Left lung (tissue), 4 donors: ENCODE measurements at regions not wholly inside any gene's neighbourhood (a gene's known extent, or its start where the extent isn't known, plus 50 kb on each side); places are given as distances from the start of the nearest gene placed in this dataset.
A peak's percentile ranks its signal among the peaks of the same experiment; 100 is the strongest.

Experiments
- ATAC-seq: fragments of 200-7000 bp; cut with Tn5 transposase; one replicate; pipeline ENCODE4 v1.9.1; 2020; ENCODE audit warnings: moderate library complexity
- DNase-seq, 4 donors: peaks; one replicate each; pipeline ENCODE4 v3.0.0-alpha.2; 2013 to 2020
- H3K27ac ChIP-seq, 2 donors: fragments of 200-600 bp; sonication (generic) in 1 of 2; one replicate each; pipeline versions ENCODE4 v1.5.0 to v1.8.0; 2020 to 2021
- H3K27me3 ChIP-seq, 2 donors: fragments of 200-600 bp; sonication (generic) in 1 of 2; one replicate each; pipeline versions ENCODE4 v1.5.0 to v1.8.0; 2020 to 2021
- H3K36me3 ChIP-seq, 2 donors: fragments of 200-600 bp; sonication (generic) in 1 of 2; one replicate each; pipeline versions ENCODE4 v1.5.0 to v1.8.0; 2020 to 2021
- H3K4me1 ChIP-seq, 2 donors: fragments of 200-600 bp; one replicate each; pipeline ENCODE4 v1.8.0; 2021
- H3K4me3 ChIP-seq, 2 donors: fragments of 200-600 bp; sonication (generic) in 1 of 2; one replicate each; pipeline versions ENCODE4 v1.5.0 to v1.8.0; 2020 to 2021; ENCODE audit warnings: mild to moderate bottlenecking in 1 of 2
- H3K9me3 ChIP-seq, 2 donors: fragments of 200-600 bp; sonication (generic) in 1 of 2; one replicate each; pipeline versions ENCODE4 v1.5.0 to v1.8.0; 2020 to 2021
- CTCF ChIP-seq, 2 donors: fragments of 200-600 bp; sonication (generic) in 1 of 2; IDR thresholded peaks; one replicate each; pipeline versions ENCODE4 v1.5.0 to v1.8.0; 2021; ENCODE audit warnings: antibody characterized with exemption in 2 of 2
- intact Hi-C, 2 donors: fragments of 100-400 bp; cut with DNase I; formaldehyde crosslinking; loops; one replicate each; pipeline versions ENCODE4 v1.11.2 to v1.14.2; 2022
- donor health status: DM: no; HTN: yes; CAD: no.
- donor health status: DM: no; HTN: no; CAD: no.

- Histone ChIP-seq H3K27me3 (no peaks in the 10 kb centered on the region), H3K36me3 (no peaks in the 10 kb centered on the region), H3K9me3 (no peaks in the 10 kb centered on the region), H3K4me1 (peaks cover 0 to 5% of the 10 kb centered on the region in 2 donors), H3K4me3 (no peak overlapping the region), H3K27ac (peak overlapping the region in 1 of 2 donors; percentile 45)
- no peak for TF ChIP-seq CTCF (IDR thresholded peaks at IDR 0.05)
- intact Hi-C loops: no loop called here
- ATAC-seq: peak; percentile 36
- DNase-seq: peak in 1 of 4 donors; percentile 47
Observed at GRCh38 chr1:68347415-68347814, 102.3 kb downstream of the RPE65 start.

- DNase-seq (peak in 1 of 4 donors; percentile 16), ATAC-seq (peak; percentile 32)
- Histone ChIP-seq H3K36me3 (no peaks in the 10 kb centered on the region), H3K27ac (no peak overlapping the region), H3K4me1 (peaks cover 0 to 5% of the 10 kb centered on the region in 2 donors), H3K9me3 (no peaks in the 10 kb centered on the region), H3K27me3 (no peaks in the 10 kb centered on the region), H3K4me3 (no peak overlapping the region)
- TF ChIP-seq CTCF (IDR thresholded peaks at IDR 0.05): peak; percentile 29 to 45
- intact Hi-C loops: no loop called here
Observed at GRCh38 chr1:68346188-68346808, 103.5 kb downstream of the RPE65 start.

- Histone ChIP-seq H3K36me3 (no peaks in the 10 kb centered on the region), H3K27ac (no peak overlapping the region), H3K27me3 (no peaks in the 10 kb centered on the region), H3K4me3 (no peak overlapping the region), H3K4me1 (peaks cover 0 to 8% of the 10 kb centered on the region in 2 donors), H3K9me3 (no peaks in the 10 kb centered on the region)
- DNase-seq (no peak), ATAC-seq (peak; percentile 63)
- no peak for TF ChIP-seq CTCF (IDR thresholded peaks at IDR 0.05)
- intact Hi-C loops: loop anchor here in 1 of 2 donors (5.0 kb wide), 1 partner anchor 227 kb away; no protein-coding TSS in a partner anchor
Observed at GRCh38 chr1:68344208-68344607, 105.5 kb downstream of the RPE65 start.

GRCh38 chr1:68340951-68341350 is 108.6 kb upstream of the WLS start:
- H3K4me3 ChIP-seq: no peak overlapping the region
- no peak for DNase-seq
- H3K36me3 ChIP-seq: no peaks in the 10 kb centered on the region
- no peak overlapping the region for H3K27ac ChIP-seq
- no peak for TF ChIP-seq CTCF (IDR thresholded peaks at IDR 0.05)
- H3K4me1 ChIP-seq: peaks cover 0 to 13% of the 10 kb centered on the region in 2 donors
- no peaks in the 10 kb centered on the region for H3K27me3 ChIP-seq
- ATAC-seq: no peak
- no peaks in the 10 kb centered on the region for H3K9me3 ChIP-seq
- intact Hi-C loops: loop anchor here in 1 of 2 donors (5.0 kb wide), 1 partner anchor 224 kb away; no protein-coding TSS in a partner anchor

- Histone ChIP-seq H3K27ac (no peak overlapping the region), H3K27me3 (no peaks in the 10 kb centered on the region), H3K36me3 (no peaks in the 10 kb centered on the region), H3K9me3 (no peaks in the 10 kb centered on the region), H3K4me1 (peaks cover 0 to 13% of the 10 kb centered on the region in 2 donors), H3K4me3 (no peak overlapping the region)
- ATAC-seq: peak; percentile 38
- TF ChIP-seq CTCF (IDR thresholded peaks at IDR 0.05): no peak
- intact Hi-C loops: no loop called here
- DNase-seq: no peak
Observed at GRCh38 chr1:68339505-68339904, 107.2 kb upstream of the WLS start.
